HG03108 (cell line): ENCODE measurements at regions not wholly inside any gene's neighbourhood (a gene's known extent, or its start where the extent isn't known, plus 50 kb on each side); places are given as distances from the start of the nearest gene placed in this dataset.

Experiments used
- ATAC-seq: cut with Tn5 transposase; IDR thresholded peaks from one replicate; pipeline ENCODE4 v1.9.1; 2021; ENCODE audit warnings: moderate library complexity; ENCODE audit not compliant: unreplicated experiment

DNA sequence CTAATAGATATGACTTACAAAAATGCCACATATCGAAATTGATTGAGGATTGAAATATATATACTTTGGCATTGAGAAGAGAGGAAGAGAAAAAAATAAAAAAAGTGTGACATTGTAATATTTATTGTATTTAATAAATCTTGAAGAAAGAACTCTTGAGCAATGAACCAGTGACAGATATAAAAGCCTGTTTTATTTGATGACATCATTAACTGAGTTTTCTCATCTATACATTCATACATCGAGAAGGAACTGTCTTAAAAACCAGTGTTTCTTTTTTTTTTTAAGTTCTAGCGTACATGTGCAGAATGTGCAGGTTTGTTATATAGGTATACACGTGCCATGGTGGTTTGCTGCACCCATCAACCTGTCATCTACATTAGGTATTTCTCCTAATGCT, 368.2 kb downstream of the SNAPC1 start:
- no peak for ATAC-seq

DNA sequence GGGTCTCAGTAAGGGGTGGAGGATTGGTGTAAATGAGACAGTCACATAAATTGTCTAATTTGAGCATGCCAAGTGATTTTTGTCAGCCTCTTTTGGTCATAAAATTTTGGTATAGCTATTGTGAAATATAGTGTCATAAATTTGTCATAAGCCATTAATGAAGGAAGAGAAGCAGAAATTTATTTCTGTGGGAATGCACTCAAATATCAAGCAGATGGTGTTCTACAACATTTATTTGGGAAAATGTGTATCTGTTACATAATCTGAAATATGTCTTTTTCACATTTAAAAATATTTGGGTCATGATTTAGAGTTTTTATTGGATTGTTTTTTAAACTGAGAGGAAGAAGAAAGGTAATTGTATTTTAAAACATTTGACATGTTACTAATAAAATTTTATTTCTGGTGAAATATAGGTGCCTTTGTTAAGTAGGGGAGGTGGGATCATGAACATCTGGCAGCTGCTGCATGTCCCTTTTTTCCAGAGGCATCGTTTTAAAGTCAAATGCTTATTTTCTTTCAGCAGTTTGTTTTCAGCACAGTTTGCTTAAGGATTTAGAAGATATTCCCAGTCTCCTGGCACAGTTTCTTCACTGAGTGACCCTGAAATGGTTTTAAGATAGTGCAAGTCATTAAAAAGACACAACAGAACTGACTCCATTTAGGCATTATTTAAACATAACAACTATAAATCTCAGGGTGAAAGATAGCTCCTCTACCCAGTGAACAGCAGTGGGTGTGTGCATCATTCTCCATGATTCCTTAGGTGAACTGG, 371.7 kb downstream of the SNAPC1 start:
- ATAC-seq, result no peak

DNA sequence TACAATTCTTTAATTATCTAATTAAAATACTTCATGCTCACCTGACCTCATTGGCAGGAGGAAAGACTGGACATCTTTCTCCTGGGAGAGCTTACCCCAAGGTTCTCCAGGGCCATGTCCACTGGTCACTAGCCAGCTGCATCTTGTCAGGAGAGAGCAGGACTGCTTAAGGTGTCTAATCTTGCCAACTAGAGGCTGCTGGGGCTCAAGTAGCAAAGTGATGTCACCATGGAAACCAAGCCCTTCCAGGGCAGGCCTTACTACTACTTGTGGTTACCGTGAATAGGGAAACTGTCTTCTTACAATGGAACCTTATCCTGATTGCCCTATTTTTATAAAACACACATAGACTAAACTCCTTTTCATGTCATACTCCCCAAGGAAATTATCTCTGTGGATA, 376.4 kb downstream of the SNAPC1 start:
- ATAC-seq, result no peak

DNA sequence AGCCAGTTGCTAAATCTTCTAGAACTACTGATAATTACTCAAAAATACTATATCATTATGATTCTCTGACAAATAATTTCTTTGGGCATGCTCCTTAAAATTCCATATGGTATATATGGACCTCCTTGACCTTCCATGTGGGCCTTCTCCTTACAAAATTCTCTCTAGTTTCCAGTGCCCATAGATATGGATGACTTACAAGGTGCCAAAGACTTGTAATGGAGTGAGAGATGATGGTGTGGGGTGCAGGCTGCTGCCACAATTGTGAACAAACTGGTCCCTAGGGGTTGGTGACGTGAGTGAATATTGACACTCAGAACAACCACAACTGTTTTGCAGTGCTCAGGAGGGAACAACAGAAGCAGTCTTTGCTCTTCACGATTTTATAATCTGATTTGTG, 378.9 kb downstream of the SNAPC1 start:
- ATAC-seq, result no peak

DNA sequence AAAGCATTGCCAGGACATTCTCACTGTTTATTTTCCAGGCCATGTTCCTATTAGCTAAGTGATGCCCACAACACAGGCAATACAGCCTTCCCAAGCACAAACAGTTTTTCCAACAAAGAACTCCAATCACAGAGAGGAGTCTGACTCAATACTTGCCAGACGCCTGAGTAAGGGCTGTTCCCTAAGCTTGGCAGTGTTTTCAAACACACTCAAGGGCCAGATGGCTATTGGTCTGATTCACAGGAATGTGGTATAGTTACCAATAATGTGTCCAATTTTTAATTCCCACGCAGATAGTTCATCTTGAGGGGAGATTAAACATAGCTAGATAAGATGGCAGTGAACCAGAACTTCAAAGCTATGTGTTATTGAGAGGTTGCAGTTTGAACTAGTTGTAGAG, 381.0 kb downstream of the SNAPC1 start:
- ATAC-seq, result no peak

DNA sequence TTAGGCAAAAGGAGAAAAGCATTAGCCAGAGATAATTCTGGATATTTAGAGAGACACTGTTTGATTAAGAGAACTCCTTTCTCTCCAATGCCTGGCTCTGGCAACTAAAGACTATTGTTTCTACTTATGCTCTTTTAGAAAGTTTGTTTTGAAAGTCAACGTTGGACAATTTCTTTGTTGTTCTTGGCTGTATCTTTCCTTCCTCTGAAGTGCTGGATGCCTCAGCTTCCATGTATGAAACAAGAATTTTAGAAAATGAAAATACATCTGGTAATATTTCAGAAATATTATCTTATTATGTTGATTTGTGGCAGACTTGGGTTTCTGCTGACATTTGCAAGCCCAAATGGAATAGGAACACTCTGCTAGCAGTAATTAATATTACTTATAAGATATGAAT, 382.6 kb downstream of the SNAPC1 start:
- ATAC-seq, result no peak

DNA sequence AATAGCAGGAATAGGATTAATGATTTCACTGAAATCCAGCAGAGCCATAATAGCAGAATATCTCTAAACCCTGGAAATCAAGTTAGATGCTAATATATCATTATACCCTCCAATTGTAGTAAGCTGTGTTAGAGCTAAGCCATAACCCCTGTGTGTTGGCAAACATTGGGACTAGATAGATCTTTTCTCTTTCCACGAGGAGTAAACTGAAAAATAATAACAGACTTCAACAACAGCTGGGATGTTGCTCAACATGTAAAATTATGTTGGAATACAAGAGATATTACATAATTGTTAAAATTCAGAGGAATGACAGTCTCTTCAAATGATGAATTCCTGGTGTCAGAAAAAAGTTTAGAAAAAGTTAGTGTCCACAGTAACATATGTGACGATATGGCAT, 383.8 kb downstream of the SNAPC1 start:
- no peak for ATAC-seq

DNA sequence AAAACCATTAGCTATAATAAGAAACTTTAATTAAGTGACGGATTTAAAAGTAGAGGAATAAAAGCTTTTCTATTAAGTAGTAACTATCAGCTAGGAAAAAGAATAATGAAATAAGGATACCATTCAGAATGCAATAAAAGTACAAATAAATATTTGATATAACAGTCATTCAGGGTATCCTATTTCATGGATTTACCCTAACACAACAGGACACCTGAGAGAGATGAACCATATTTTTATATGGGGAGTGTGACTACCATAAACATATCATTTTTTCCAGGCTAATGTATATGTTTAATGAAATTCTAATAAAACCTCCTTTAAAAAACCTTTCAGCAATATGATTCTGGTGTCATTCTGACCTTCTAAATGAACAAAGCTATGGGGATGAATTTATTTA, 393.8 kb downstream of the SNAPC1 start:
- no peak for ATAC-seq

DNA sequence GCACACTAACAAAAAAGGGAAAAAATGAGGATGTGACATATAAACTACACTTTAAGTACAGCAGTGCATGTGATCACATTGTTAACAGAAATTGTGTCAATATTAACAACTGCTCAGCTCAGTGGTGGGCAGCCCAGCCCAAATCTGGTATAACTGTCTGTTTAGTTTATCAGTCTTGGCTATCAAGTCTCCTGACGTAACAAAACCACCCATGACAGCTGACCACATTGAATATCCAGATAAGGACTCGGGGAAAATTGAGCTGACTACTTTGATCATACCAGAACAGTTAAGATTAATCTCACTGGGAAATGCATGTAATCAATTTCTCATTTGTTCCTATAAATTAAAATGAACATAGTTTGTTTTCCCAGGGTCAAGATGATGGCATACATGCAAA, 396.6 kb downstream of the SNAPC1 start:
- ATAC-seq, result no peak

DNA sequence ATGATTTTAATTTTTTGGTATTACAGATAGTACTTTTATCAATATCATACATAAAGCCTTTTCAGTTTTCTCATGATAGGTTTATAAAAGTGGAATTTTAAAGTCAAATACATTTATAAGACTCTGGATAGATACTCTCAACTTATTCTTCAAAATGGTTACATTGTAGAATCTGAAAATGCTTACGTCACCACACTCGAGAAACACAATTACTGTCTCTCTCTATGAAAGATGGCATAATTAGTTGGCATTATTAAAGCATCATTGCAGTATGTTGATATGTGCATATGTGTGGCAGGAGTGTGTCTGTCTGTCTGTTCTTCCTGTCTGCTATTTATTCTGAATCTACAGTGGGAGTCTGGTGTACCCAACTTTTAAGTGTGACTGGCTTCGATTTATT, 397.1 kb downstream of the SNAPC1 start:
- no peak for ATAC-seq

DNA sequence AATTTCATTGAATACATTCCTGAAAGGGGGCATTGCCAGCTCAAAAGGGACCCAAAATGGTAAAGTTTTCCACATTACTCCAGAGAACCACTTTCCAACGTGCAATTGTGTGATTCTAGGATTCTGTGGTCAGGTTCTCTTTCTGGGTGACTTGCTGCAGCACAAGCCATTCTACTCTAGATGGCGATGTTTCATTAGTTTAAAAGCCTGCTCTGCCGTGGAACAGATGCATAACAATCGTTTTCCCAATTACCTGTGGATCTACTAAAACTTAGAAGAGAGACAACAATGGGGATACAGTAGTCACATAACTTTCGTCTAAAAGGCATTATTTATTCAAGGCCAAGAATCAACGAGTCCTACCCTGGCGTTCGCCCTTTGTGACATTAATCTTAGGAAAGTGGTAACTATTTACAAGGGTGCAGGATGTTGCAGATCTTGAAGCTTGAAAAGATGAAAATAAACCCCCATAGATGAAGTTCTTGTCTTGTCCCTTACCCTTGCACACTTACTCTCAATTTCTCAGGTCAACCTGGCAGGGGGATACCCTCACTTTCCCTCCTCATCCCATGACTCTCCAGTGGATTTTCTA, 400.9 kb downstream of the SNAPC1 start:
- no peak for ATAC-seq

DNA sequence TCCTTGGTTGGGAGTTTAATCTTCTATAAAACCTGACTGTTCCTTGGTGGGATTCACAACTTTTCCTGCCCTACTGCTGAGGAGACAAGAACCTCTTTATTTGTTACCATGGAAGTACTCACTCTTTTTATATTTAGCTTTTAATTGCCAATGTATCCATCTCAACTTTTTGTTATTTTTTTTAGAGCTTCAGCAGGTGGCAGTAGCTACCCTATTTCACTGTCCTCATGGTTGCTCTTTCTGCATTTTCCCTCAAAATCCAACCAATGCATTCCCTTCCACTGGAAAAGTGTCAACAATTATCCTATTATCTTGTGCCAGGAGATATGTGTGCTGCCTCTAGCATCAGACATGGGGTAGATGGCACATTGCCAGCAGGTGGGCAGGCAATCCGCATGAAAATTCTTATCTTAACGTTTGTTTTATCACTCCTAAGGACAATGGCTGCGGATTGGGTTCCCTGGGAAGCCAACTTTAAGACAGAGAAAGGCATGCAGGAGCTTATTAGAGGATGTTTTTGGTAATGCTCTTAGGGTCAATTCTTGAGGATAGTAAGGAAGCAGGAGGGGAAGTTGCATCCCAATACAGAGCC, 406.4 kb downstream of the SNAPC1 start:
- ATAC-seq, result no peak

DNA sequence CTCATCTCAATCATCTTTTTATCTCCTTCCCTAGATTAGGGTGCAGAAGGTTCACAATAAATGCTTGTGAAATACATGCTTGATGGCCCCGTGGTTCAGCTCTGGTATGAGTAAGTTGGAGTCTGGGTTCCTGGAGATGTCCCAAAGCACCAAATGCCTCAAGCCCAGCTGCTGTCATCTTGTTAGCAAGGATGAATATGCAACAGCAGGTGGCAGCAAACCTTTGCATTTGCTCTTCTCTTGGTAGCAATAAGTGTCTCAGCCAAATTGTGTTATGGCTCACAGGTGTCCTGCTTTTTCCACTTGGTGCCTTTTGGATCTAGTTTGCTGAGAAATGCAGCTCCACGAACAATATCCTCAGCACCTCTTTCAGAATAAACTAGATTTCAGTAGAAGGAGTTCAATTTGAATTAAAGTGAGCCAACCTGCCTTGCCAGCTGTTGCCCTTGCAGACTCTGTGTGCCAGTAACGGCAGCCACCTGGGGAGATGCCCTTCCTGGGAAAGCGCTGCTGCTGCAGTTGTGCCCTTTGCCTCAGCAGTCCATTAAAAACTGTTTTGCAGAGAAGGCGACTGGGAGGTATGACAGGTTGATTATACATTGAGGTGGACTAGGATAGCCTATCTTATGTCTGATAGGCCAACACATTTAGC, 417.3 kb downstream of the SNAPC1 start:
- no peak for ATAC-seq

DNA sequence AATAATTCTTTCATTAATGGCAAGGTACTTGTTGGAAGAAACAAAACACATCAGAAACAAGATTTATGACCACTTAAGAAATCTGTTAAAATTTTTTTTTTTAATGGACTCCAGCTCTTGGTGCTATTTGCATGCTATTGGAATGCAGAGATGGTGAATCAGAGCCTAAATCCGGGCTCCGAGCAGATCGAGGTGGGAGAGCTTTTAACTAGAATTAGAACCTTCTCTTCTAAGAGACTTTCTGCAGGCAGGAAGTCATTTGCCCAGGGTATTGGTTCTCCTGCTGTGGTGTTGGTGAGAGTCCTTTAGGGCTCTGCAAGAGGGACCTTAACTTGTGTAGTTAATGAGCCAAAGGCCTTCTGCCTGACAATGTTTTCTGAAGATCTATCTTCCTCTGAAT, 419.4 kb downstream of the SNAPC1 start:
- ATAC-seq, result no peak

DNA sequence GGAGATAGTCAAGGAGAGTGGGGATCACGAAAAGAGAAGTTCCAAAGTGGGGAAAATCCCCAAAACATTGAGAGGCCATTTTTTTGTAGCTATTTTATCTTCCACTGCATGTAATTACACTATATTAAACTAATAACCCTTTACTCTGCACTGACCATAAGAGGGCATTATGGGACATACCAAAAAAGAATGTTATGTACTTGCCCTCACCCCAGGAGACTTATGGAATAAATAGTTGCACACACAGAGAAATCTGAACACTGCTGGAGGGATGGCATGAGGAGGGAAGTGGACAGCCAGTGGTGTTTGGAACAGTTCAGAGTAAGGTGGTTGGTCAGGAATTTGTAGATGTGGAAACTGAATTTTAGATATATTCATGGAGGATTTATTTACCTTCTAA, 422.9 kb downstream of the SNAPC1 start:
- no peak for ATAC-seq

DNA sequence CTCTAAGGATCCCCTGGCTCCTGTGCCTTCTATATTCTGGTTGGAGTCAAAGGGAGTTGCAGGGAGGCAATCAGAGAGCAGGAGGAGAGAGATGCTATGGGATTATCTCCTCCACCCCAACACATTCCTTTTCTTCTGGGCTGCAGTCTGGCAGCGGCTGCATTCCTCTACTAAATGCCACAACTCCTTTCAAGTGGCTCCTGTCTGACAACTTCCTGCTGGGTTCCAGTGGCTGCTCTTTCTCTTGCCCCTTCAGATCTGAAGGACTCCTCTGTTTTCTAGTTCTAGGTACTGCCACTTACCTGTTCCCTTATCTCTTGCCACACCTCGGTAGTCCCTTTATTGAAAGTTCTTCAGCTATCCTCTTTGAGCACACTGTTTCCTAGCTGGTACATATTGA, 425.0 kb downstream of the SNAPC1 start:
- ATAC-seq, result no peak

DNA sequence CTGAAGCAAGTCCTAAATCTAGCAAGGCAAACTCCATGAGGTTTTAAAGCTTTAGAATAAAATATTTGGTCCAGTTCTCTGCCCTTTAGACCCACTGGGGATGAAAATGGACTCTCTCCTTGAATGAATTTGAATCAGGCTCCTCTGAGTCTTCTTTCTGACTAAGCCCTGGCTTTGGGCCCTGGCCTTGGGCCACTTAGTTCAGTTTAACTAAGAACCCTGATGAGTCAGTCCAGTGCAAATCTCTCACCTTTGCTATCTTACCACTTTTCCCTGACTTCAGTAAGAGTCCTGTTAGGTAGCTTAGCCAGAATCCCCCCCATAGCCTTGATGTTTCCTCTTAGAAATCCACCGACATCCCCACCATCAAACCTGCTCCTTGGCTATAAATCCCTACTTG, 427.5 kb downstream of the SNAPC1 start:
- no peak for ATAC-seq

DNA sequence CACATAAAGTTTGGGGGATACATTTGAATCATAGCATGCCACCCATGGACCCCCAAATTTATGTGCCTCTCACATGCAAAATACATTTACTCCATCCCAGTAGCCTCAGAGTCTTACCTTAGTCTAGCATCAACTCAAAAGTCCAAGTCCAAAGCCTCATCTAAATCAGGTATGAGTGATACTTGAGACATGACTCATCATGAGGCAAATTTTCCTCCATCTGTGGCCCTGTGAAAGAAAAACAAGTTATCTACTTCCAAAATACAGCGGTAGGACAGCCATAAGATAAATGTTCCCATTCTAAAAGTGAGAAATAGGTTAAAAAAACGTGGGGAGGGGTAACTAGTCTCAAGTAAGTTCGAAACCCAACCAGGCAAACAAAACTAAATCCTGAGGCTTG, 444.2 kb downstream of the SNAPC1 start:
- no peak for ATAC-seq

DNA sequence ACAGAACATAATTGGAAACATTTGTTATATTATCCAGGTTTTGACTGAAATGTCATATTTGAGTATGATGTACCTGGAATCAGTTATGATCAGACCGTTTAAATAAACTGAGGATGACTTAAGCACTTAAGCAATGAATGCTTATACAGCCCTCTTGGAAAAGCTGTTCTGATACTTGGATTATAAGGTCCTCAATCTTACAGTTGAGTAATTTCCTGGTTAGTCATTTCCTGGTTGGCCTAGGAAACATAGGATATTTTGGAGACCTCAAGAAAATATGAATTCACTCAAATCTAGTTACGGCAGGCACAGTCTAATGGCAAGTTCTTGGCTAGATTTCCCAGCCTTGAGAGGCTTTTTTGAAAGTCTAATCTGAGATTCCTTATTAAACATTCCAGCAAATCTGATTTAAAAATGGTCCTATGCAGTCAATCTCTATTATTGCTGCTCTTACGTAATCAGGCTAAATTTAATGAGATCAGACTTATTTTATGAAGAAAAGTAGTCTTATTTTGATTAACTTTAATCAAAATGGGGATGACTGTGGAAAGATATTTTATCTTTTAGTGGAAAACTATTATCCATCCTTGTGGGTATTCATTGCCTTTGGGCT, 447.2 kb downstream of the SNAPC1 start:
- no peak for ATAC-seq

DNA sequence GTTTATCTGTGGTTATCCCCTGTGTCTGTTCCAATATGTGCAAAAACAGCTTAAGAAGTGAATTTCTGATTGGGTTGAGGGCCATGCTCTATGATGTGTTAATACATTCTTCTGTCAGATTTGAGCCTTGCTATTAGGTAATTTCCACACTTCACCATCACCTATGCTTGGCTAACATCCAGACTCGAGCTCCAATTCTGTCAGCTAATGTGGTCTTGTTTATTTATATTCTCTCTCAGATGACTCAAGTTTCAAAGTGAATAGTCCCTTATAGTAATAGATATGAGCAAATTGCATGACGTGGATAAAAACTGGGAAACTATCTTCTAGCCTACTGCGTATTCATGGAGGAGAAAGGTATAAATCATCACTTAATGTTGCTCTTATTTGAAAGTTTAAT, 451.3 kb downstream of the SNAPC1 start:
- ATAC-seq, result no peak

DNA sequence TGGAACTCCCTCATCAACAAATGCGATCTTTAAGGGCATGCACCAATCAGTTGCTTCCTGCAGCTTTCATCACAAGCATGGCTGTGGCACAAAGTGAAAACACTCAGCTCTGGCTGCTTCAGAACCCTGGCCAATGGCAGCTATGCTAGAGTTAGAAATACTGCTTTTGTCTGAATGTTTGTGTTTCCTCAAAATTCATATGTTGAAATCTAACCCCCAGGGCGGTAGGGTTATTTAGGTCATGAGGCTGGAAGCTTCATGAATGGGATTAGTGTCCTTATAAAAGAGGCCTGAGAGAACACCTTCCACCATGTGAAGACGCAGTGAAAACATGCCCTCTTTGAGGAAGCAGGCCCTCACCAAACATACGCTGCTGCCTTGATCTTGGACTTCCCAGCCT, 453.9 kb downstream of the SNAPC1 start:
- no peak for ATAC-seq

DNA sequence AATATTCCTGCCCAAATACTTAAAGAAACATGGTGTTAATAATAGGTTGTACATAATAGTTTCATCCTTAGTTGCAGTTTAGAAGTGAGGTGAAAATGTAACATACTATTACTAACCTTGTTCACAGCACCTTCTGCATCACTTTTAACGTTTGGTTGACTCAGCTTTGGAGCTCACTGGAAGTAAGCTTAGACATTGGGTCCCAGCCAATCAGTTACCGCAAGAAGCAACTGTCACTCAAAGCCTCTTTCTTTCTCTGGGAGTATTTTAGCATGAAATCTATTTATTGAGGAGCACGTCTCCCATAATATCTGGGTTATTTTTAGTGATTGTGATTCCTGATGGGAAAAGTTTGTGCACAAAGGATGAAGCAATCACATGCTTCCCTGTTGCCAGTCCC, 472.6 kb downstream of the SNAPC1 start:
- no peak for ATAC-seq
